ENCODE measurements at regions not wholly inside any gene's neighbourhood (a gene's known extent, or its start where the extent isn't known, plus 50 kb on each side); places are given as distances from the start of the nearest gene placed in this dataset.
"Not testable (repeated sequence)": the region's sequence is repeated elsewhere in the genome, so short reads cannot be mapped to it uniquely, and the experiment has no call there.

DNA sequence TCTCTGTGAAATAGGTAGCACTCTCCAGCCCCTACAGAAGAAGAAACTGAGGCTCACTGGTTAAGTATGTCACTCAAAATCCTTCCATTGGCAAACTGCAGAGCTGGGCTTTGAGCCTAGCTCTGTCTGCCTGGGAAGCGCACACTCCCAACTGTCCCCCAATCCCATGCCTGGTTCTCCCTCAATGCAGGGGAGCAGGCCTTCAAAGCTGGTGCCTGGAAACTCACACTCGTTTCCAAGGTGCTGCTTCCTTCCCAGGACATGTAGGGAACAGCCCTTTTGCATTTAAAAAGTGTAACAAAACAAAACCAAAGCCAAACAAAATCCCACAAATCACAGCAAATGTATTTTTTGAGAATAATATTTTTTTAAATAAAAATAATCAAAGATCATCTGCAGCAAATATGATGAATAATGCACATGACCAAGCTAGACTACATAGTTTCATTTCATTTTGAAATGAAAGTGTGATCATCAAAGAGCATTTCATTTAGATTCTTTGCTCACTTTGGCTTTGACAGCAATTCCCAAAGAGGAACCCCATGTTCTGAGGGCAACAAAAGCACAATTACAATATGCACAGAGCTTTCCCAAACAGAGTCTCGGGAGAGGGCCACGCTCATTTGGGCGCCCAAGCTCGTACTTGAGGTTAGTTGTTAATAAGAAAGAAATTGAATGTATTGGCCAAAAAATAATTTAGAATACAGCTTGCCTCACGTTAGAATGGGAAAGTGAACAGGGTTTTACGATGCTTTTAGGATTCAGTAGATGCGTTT lies 96.7 kb upstream of the ACKR3 start:
- TF ChIP-seq CTCF (IDR thresholded peaks at IDR 0.05; ENCODE audit: insufficient read depth, low read length, poor library complexity, severe bottlenecking): no peak
- Histone ChIP-seq H3K36me3 (ENCODE audit: control insufficient read depth, insufficient read depth, low read length) (no peaks in the 10 kb centered on the region), H3K4me3 (replicated peaks; ENCODE audit: low read depth, low read length) (no peak overlapping the region), H3K27me3 (replicated peaks; ENCODE audit: control insufficient read depth, insufficient read depth, low read length) (no peaks in the 10 kb centered on the region; the same call in 1 of the 2 replicates)
- no peak for DNase-seq (ENCODE audit: extremely low read depth, insufficient read length)

- TF ChIP-seq CTCF (IDR thresholded peaks at IDR 0.05; ENCODE audit: insufficient read depth, low read length, poor library complexity, severe bottlenecking): no peak
- no peaks in the 10 kb centered on the region for H3K36me3 ChIP-seq (ENCODE audit: control insufficient read depth, insufficient read depth, low read length)
- no peaks in the 10 kb centered on the region; the same call in 1 of the 2 replicates for H3K27me3 ChIP-seq (replicated peaks; ENCODE audit: control insufficient read depth, insufficient read depth, low read length)
- DNase-seq (ENCODE audit: extremely low read depth, insufficient read length): no peak
- no peak overlapping the region for H3K4me3 ChIP-seq (replicated peaks; ENCODE audit: low read depth, low read length)
Observed at GRCh38 chr2:236473691-236474090, 95.9 kb upstream of the ACKR3 start.

DNA sequence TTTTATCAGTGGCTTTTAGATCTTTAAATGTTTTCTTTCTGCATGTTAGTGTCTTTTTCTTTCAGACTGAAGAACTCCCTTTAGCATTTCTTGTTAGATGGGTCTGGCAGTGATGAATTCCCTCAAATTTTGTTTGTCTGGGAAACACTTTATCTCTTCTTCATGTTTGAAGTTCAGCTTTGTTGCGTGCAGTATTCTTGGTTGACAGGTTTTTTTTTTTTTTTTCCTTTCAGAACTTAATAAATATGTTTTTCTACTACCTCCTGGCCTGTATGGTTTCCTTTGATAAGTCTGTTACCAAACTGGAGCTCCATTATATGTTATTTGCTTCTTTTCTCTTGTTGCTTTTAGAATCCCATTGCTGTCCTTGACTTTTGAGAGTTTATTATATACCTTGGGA lies 89.8 kb upstream of the ACKR3 start:
- Histone ChIP-seq H3K36me3 (ENCODE audit: control insufficient read depth, insufficient read depth, low read length) (no peaks in the 10 kb centered on the region), H3K4me3 (replicated peaks; ENCODE audit: low read depth, low read length) (no peak overlapping the region), H3K27me3 (replicated peaks; ENCODE audit: control insufficient read depth, insufficient read depth, low read length) (no peaks in the 10 kb centered on the region)
- no peak for DNase-seq (ENCODE audit: extremely low read depth, insufficient read length)
- no peak for TF ChIP-seq CTCF (IDR thresholded peaks at IDR 0.05; ENCODE audit: insufficient read depth, low read length, poor library complexity, severe bottlenecking)

DNA sequence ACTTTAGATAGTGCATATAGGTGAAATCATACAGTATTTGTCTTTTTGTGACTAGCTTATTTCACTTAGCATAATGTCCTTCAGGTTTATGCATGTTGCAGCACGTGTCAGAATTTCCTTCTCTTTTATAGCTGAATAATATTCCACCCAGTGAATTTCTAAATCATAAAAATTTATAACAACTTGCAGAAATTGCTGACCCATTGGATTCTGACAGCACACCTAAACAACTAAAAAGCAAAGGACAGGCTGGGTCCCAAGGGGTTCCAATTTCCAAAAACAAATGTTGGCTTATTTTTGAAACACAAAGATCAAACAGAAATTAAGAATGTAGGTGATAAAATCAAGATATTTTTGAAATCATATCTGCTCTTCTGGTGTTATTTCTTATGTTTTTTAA lies 86.5 kb upstream of the ACKR3 start:
- no peak for DNase-seq (ENCODE audit: extremely low read depth, insufficient read length)
- Histone ChIP-seq H3K4me3 (replicated peaks; ENCODE audit: low read depth, low read length) (no peak overlapping the region), H3K36me3 (ENCODE audit: control insufficient read depth, insufficient read depth, low read length) (no peaks in the 10 kb centered on the region), H3K27me3 (replicated peaks; ENCODE audit: control insufficient read depth, insufficient read depth, low read length) (no peaks in the 10 kb centered on the region; the same call in 1 of the 2 replicates)
- TF ChIP-seq CTCF (IDR thresholded peaks at IDR 0.05; ENCODE audit: insufficient read depth, low read length, poor library complexity, severe bottlenecking): no peak

DNA sequence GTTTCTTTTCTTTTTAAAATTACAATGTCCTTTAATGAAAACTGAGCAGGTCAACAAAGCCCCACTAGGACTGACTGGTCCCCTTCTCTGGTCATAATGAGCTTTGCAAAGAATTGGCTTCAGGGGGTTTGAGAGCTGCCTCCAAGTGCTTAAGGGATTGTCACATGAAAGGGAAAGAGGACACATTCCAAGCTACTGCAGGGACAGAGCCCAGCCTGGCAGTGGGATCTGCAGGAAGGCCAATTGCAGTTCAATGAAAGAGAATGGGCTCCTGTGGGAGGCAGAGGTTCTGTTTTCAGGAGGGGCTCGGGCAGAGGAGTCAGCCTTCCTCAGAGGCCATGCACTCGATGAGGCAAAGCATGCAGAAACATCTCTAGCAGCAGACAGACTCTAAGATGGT lies 84.1 kb upstream of the ACKR3 start:
- H3K4me3 ChIP-seq (replicated peaks; ENCODE audit: low read depth, low read length): no peak overlapping the region
- TF ChIP-seq CTCF (IDR thresholded peaks at IDR 0.05; ENCODE audit: insufficient read depth, low read length, poor library complexity, severe bottlenecking): no peak
- DNase-seq (ENCODE audit: extremely low read depth, insufficient read length): no peak
- H3K36me3 ChIP-seq (ENCODE audit: control insufficient read depth, insufficient read depth, low read length): no peaks in the 10 kb centered on the region
- no peaks in the 10 kb centered on the region; the same call in 1 of the 2 replicates for H3K27me3 ChIP-seq (replicated peaks; ENCODE audit: control insufficient read depth, insufficient read depth, low read length)

DNA sequence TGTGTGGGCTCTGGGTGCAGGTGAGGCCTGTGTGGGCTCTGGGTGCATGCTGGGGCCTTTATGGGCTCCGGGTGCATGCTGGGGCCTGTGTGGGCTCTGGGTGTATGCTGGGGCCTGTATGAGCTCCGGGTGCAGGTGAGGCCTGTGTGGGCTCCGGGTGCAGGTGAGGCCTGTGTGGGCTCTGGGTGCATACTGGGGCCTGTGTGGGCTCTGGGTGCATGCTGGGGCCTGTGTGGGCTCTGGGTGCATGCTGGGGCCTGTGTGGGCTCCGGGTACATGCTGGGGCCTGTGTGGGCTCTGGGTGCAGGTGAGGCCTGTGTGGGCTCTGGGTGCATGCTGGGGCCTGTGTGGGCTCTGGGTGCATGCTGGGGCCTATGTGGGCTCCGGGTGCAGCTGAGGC lies 80.5 kb upstream of the ACKR3 start:
- not testable (repeated sequence) for DNase-seq (ENCODE audit: extremely low read depth, insufficient read length); H3K4me3 ChIP-seq (replicated peaks; ENCODE audit: low read depth, low read length); H3K27me3 ChIP-seq (replicated peaks; ENCODE audit: control insufficient read depth, insufficient read depth, low read length); H3K36me3 ChIP-seq (ENCODE audit: control insufficient read depth, insufficient read depth, low read length)

All from GM06990 (cell line).